H9 (cell line): ENCODE measurements at regions not wholly inside any gene's neighbourhood (a gene's known extent, or its start where the extent isn't known, plus 50 kb on each side); places are given as distances from the start of the nearest gene placed in this dataset.

Source experiments
- DNase-seq: peaks from one replicate; pipeline ENCODE4 v3.0.0-alpha.2; 2017
- H2AFZ ChIP-seq: one replicate; pipeline ENCODE4 v1.6.1; 2013; ENCODE audit warnings: mild to moderate bottlenecking, low read length, control low read depth, moderate library complexity
- H2AK5ac ChIP-seq: 2 replicates; pipeline ENCODE4 v1.6.1; 2013; ENCODE audit warnings: low read length, control low read depth, mixed read lengths; ENCODE audit not compliant: insufficient read length
- H2BK120ac ChIP-seq: one replicate; pipeline ENCODE4 v1.6.1; 2013; ENCODE audit warnings: low read depth, mild to moderate bottlenecking, low read length, control low read depth, inconsistent platforms; ENCODE audit not compliant: poor library complexity, severe bottlenecking
- H2BK12ac ChIP-seq: 2 replicates; pipeline ENCODE4 v1.6.1; 2013; ENCODE audit warnings: low read length, control low read depth, mixed read lengths, low read depth; ENCODE audit not compliant: insufficient read length
- H2BK15ac ChIP-seq: 2 replicates; pipeline ENCODE4 v1.6.1; 2013; ENCODE audit warnings: low read depth, low read length, control low read depth
- H2BK20ac ChIP-seq: one replicate; pipeline ENCODE4 v1.6.1; 2013; ENCODE audit warnings: low read depth, mild to moderate bottlenecking, low read length, control low read depth, inconsistent platforms; ENCODE audit not compliant: poor library complexity, severe bottlenecking
- H2BK5ac ChIP-seq: 2 replicates; pipeline ENCODE4 v1.6.1; 2013; ENCODE audit warnings: low read length, control low read depth, mixed read lengths; ENCODE audit not compliant: insufficient read length
- H3K14ac ChIP-seq: 2 replicates; pipeline ENCODE4 v1.6.1; 2013; ENCODE audit warnings: low read length, control low read depth; ENCODE audit not compliant: insufficient read depth
- H3K18ac ChIP-seq: 2 replicates; pipeline ENCODE4 v1.6.1; 2013; ENCODE audit warnings: low read depth, mild to moderate bottlenecking, mixed read lengths, low read length, control low read depth; ENCODE audit not compliant: insufficient read length
- H3K23ac ChIP-seq: 2 replicates; pipeline ENCODE4 v1.6.1; 2013; ENCODE audit warnings: low read length, control low read depth, mixed read lengths, low read depth; ENCODE audit not compliant: insufficient read length
- H3K23me2 ChIP-seq: 2 replicates; pipeline ENCODE4 v1.6.1; 2013; ENCODE audit warnings: low read depth, mild to moderate bottlenecking, mixed read lengths, low read length, control low read depth; ENCODE audit not compliant: insufficient read length, poor library complexity, severe bottlenecking
- H3K27ac ChIP-seq: 2 replicates; pipeline ENCODE4 v1.5.1; 2013; ENCODE audit warnings: low read length, control low read depth, mixed read lengths, low read depth; ENCODE audit not compliant: insufficient read length
- H3K27me3 ChIP-seq: 2 replicates; pipeline ENCODE4 v1.6.1; 2013; ENCODE audit warnings: low read length, control low read depth, inconsistent platforms; ENCODE audit not compliant: insufficient read depth
- H3K4ac ChIP-seq: 2 replicates; pipeline ENCODE4 v1.6.1; 2013; ENCODE audit warnings: low read depth, mild to moderate bottlenecking, control low read depth, inconsistent platforms, low read length, moderate library complexity
- H3K4me1 ChIP-seq: 2 replicates; pipeline ENCODE4 v1.6.1; 2013; ENCODE audit warnings: low read length, control low read depth, inconsistent platforms; ENCODE audit not compliant: insufficient read depth
- H3K4me2 ChIP-seq: 2 replicates; pipeline ENCODE4 v1.6.1; 2013; ENCODE audit warnings: low read length, control low read depth, mixed read lengths; ENCODE audit not compliant: insufficient read length, insufficient read depth
- H3K56ac ChIP-seq: 2 replicates; pipeline ENCODE4 v1.6.1; 2013; ENCODE audit warnings: low read depth, mild to moderate bottlenecking, mixed read lengths, low read length, control low read depth; ENCODE audit not compliant: insufficient read length
- H3K79me1 ChIP-seq: 2 replicates; pipeline ENCODE4 v1.6.1; 2013; ENCODE audit warnings: low read depth, mild to moderate bottlenecking, moderate library complexity, low read length, control low read depth, inconsistent platforms; ENCODE audit not compliant: insufficient read depth, poor library complexity, severe bottlenecking
- H3K79me2 ChIP-seq: 2 replicates; pipeline ENCODE4 v1.6.1; 2013; ENCODE audit warnings: low read length, control low read depth, inconsistent platforms; ENCODE audit not compliant: insufficient read depth
- H3K9ac ChIP-seq: 2 replicates; pipeline ENCODE4 v1.6.1; 2013; ENCODE audit warnings: low read length, control low read depth, mixed read lengths; ENCODE audit not compliant: insufficient read length; ENCODE audit errors: extremely low read depth
- H3K9me3 ChIP-seq: one replicate; pipeline ENCODE4 v1.6.1; 2013; ENCODE audit warnings: low read depth, low read length, inconsistent platforms; ENCODE audit not compliant: control insufficient read depth
- H3T11ph ChIP-seq: one replicate; pipeline ENCODE4 v1.6.1; 2013; ENCODE audit warnings: mild to moderate bottlenecking, low read length, control low read depth, inconsistent platforms
- H4K20me1 ChIP-seq: one replicate; pipeline ENCODE4 v1.6.1; 2013; ENCODE audit not compliant: control insufficient read depth, insufficient read length, insufficient read depth
- H4K5ac ChIP-seq: 2 replicates; pipeline ENCODE4 v1.6.1; 2013; ENCODE audit warnings: low read depth, mild to moderate bottlenecking, mixed read lengths, low read length, control low read depth; ENCODE audit not compliant: insufficient read length
- H4K8ac ChIP-seq: replicated peaks from 2 replicates; pipeline ENCODE4 v1.6.1; 2013; ENCODE audit warnings: low read length, control low read depth, mixed read lengths, low read depth; ENCODE audit not compliant: insufficient read length
- H4K91ac ChIP-seq: 2 replicates; pipeline ENCODE4 v1.6.1; 2013; ENCODE audit warnings: low read depth, mild to moderate bottlenecking, moderate library complexity, mixed read lengths, low read length, control low read depth; ENCODE audit not compliant: insufficient read length
- H3K27ac Mint-ChIP-seq, 3 experiments: 2 replicates in 2 of 3; 3 replicates in 1 of 3; pipeline ENCODE4 v1.8.0; 2020 to 2021; ENCODE audit warnings: mixed read lengths in 3 of 3, mild to moderate bottlenecking in 1 of 3, moderate library complexity in 1 of 3
- H3K27me3 Mint-ChIP-seq: 2 replicates; pipeline ENCODE4 v1.8.0; 2021; ENCODE audit warnings: low read depth, mild to moderate bottlenecking, moderate library complexity, mixed read lengths
- H3K36me3 Mint-ChIP-seq, 3 experiments: 2 replicates in 2 of 3; 3 replicates in 1 of 3; pipeline ENCODE4 v1.8.0; 2020 to 2021; ENCODE audit warnings: low read depth in 3 of 3, mixed read lengths in 3 of 3; ENCODE audit not compliant: insufficient read depth in 1 of 3
- H3K4me1 Mint-ChIP-seq, 2 experiments: 2 replicates each; pipeline ENCODE4 v1.8.0; 2020; ENCODE audit warnings: mixed read lengths in 2 of 2
- H3K4me3 Mint-ChIP-seq, 2 experiments: 2 replicates in 1 of 2; 3 replicates in 1 of 2; pipeline ENCODE4 v1.8.0; 2020 to 2021; ENCODE audit warnings: mild to moderate bottlenecking in 2 of 2, mixed read lengths in 2 of 2, moderate library complexity in 1 of 2
- H3K9me3 Mint-ChIP-seq, 2 experiments: 2 replicates in 1 of 2; 3 replicates in 1 of 2; pipeline ENCODE4 v1.8.0; 2020; ENCODE audit warnings: mild to moderate bottlenecking in 2 of 2, mixed read lengths in 2 of 2, moderate library complexity in 1 of 2
- WGBS: extraction: QIAGEN DNeasy Blood & Tissue Kit; methylation state at CpG from one replicate; pipeline ENCODE4 v1.1.7; 2013; ENCODE audit warnings: missing lambda C conversion rate, low lambda C conversion rate, mixed read lengths; ENCODE audit not compliant: insufficient read length; ENCODE audit errors: extremely low coverage; 5-methylcytosine and 5-hydroxymethylcytosine counted together
- TF ChIP-seq, protein P1 (sequence below): fragments of 200-600 bp; sonication (generic); conservative IDR thresholded peaks from 3 replicates; pipeline ENCODE4 v1.8.0; 2021; ENCODE audit warnings: antibody characterized with exemption, mild to moderate bottlenecking

DNA sequence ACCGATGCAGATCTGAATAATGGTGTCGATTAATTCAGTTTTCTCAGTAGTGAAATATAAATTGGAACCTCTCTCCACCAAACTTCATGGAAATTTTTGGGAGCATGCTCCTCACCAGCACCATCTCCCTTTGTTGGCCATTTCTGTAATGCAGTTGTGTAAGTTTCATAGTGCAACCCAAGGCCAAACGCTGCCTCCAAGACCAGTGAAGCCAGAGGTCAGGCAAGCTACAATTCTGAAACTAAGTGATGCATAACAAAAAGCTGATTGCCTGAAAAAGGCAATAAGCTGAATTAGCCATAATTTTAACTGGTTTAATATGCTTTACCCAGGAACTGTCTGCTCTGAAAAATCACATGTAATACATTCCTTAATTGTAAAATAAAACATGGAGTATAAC, 138.3 kb upstream of the TACR1 start:
- no peak overlapping the region for H3K14ac ChIP-seq
- H3K27me3 ChIP-seq: no peaks in the 10 kb centered on the region
- H4K8ac ChIP-seq: no peak overlapping the region
- no peak for DNase-seq
- no peak overlapping the region for H4K5ac ChIP-seq
- H3K4me1 ChIP-seq: peaks cover 3% of the 10 kb centered on the region; the same call in 1 of the 2 replicates
- no peak overlapping the region for H3K9ac ChIP-seq
- Mint-ChIP-seq H3K36me3 (no peaks in the 10 kb centered on the region), H3K4me1 (peaks cover 11 to 13% of the 10 kb centered on the region in 2 experiments), H3K27me3 (no peaks in the 10 kb centered on the region), H3K27ac (no peak overlapping the region), H3K9me3 (no peaks in the 10 kb centered on the region), H3K4me3 (no peak overlapping the region)
- no peak overlapping the region for H3K4me2 ChIP-seq
- H2AFZ ChIP-seq: no peak overlapping the region
- no CpG with 5 or more reads among the region's 3 CpGs for WGBS
- no peak overlapping the region for H2BK15ac ChIP-seq
- no peaks in the 10 kb centered on the region for H4K20me1 ChIP-seq
- H2BK20ac ChIP-seq: no peak overlapping the region
- H3K56ac ChIP-seq: no peak overlapping the region
- no peak overlapping the region for H2BK12ac ChIP-seq
- no peak overlapping the region for H3T11ph ChIP-seq
- H3K23me2 ChIP-seq: no peaks in the 10 kb centered on the region
- H3K79me2 ChIP-seq: no peaks in the 10 kb centered on the region
- H4K91ac ChIP-seq: no peak overlapping the region
- no peak overlapping the region for H3K27ac ChIP-seq
- H3K4ac ChIP-seq: no peak overlapping the region
- no peak overlapping the region for H2BK5ac ChIP-seq
- H2AK5ac ChIP-seq: no peak overlapping the region
- H2BK120ac ChIP-seq: no peak overlapping the region
- no peak overlapping the region for H3K18ac ChIP-seq
- TF ChIP-seq, protein P1, sequence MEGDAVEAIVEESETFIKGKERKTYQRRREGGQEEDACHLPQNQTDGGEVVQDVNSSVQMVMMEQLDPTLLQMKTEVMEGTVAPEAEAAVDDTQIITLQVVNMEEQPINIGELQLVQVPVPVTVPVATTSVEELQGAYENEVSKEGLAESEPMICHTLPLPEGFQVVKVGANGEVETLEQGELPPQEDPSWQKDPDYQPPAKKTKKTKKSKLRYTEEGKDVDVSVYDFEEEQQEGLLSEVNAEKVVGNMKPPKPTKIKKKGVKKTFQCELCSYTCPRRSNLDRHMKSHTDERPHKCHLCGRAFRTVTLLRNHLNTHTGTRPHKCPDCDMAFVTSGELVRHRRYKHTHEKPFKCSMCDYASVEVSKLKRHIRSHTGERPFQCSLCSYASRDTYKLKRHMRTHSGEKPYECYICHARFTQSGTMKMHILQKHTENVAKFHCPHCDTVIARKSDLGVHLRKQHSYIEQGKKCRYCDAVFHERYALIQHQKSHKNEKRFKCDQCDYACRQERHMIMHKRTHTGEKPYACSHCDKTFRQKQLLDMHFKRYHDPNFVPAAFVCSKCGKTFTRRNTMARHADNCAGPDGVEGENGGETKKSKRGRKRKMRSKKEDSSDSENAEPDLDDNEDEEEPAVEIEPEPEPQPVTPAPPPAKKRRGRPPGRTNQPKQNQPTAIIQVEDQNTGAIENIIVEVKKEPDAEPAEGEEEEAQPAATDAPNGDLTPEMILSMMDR: no peak
- no peak overlapping the region for H3K23ac ChIP-seq
- H3K79me1 ChIP-seq: no peaks in the 10 kb centered on the region
- H3K9me3 ChIP-seq: no peaks in the 10 kb centered on the region
